Inflammatory macrophage treated with lipopolysaccharide for 4 hours (primary cell): ENCODE measurements at regions not wholly inside any gene's neighbourhood (a gene's known extent, or its start where the extent isn't known, plus 50 kb on each side); places are given as distances from the start of the nearest gene placed in this dataset.
"Not testable (repeated sequence)": the region's sequence is repeated elsewhere in the genome, so short reads cannot be mapped to it uniquely, and the experiment has no call there.

Experiments used
- DNase-seq: peaks from one replicate; pipeline ENCODE4 v3.0.0-alpha.2; 2020

GRCh38 chr20:1747953-1748577, 90.5 kb upstream of the SIRPG start:
- DNase-seq = no peak

- DNase-seq = not testable (repeated sequence)
Observed at GRCh38 chr20:1742049-1742434, 84.5 kb upstream of the SIRPG start.

DNA sequence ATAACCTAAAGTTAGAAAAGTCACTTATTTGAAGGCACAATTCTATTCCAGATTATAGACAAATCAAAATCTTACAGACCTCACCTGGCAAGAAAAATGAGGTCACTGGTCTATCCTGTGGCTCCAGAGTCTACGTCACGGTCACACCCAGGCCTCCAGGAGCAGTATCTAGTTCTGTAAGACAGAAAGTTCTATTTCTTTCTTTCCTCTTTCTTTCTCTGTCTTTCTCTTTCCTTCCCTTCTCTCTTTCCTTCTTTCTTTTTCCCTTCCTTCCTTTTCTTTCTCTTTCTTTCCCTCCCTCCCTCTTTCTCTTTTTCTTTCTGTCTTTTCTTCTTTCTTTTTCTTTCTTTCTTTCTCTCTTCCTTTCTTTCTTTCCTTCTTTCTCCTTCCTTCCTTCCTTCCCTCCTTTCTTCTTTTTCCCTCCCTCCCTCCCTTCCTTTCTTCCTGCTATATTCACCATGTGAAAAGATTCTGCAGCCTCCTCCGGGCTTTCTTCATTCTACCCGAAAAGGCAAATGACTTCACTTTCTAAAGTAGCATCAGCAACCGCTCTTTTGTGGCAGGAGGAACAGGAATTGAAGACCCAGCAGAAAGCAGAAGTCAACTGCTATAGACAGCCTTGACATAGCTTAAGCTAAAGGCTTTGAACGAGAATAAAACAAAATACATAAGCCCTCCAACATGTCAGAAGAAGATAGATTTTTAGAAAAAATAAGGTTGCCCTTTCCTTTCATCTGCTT, 83.9 kb upstream of the SIRPG start:
- DNase-seq = peak; percentile 88

- no peak for DNase-seq
Observed at GRCh38 chr20:1737134-1737533, 79.6 kb upstream of the SIRPG start.

GRCh38 chr20:1735417-1736089, 78.0 kb upstream of the SIRPG start:
- DNase-seq = no peak

- peak; percentile 61 for DNase-seq
Observed at GRCh38 chr20:1734269-1734858, 76.8 kb upstream of the SIRPG start.

GRCh38 chr20:1731828-1732375, 74.3 kb upstream of the SIRPG start:
- not testable (repeated sequence) for DNase-seq

DNA sequence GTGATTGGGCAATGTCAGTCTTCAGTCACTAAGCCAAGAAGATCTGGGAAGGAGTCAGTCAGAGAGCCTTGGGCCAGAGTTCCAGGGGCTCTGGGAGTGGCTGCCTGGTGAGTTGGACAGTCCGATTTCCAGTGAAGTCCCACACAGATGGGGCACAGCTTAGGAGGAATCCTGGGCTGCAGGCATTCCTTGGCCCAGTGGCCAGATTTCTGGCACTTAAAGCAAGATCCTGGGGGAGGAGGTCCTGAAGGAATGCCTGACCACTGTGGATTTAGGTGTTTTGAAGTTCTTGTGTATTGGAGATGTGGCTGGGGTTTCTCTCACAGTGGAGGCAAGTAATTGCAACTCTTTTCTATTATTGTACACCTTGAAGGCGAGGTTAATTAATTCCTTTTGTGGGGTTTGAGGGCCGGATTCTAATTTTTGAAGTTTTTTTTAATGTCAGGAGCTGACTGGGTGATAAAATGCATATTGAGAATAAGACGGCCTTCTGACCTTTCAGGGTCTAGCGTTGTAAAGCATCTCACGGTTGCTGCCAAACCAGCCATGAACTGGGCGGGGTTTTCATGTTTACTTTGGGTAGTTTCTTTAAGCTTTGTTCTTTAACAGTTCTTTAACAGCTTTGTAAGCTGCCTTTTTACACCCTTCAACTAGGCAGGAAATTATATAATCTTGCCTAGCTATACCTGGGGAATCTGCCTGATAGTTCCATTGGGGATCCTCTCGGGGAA, 73.6 kb upstream of the SIRPG start:
- DNase-seq = not testable (repeated sequence)

GRCh38 chr20:1727303-1727702, 69.7 kb upstream of the SIRPG start:
- not testable (repeated sequence) for DNase-seq

- DNase-seq = no peak
Observed at GRCh38 chr20:1724901-1725300, 67.3 kb upstream of the SIRPG start.

- DNase-seq = no peak
Observed at GRCh38 chr20:1722513-1723050, 65.0 kb upstream of the SIRPG start.

DNA sequence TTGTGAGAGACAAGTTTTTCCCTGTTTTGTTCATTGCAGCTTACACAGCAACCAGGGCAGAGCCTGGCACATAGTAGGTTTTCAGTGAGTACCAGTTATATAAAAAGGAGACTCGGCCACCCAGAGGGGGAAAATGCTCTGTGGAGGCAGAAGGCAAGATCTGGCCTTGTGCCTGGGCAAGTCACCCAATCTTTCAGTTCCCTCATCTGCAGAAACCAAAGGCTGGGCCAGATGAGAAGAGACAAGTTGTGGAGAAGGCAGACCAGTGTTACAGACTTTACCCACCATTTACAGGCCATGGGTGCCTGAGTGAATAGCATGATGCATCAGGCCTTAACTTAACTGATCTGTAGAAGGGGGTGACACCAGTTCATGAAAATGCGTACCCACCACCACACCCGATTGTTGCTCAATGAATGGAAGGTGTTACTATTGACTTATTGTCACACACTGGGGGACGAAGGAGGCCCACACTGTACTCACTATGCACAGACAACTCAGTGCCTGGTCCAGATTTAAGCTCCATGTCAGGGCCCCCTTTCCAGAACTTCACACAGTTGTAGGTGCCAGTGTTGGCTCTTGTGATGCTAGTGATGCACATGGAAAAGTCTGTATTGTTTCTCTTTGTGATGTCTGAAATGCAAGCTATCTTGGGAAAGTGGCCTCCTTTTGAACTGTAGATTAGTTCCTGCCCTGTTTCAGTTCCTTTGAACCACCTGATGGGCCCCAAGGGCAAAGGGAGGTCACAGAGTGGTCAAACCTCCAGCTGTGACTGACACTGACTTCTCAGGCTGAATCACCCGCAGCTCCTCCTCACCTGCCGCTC, 64.3 kb upstream of the SIRPG start:
- no peak for DNase-seq

DNA sequence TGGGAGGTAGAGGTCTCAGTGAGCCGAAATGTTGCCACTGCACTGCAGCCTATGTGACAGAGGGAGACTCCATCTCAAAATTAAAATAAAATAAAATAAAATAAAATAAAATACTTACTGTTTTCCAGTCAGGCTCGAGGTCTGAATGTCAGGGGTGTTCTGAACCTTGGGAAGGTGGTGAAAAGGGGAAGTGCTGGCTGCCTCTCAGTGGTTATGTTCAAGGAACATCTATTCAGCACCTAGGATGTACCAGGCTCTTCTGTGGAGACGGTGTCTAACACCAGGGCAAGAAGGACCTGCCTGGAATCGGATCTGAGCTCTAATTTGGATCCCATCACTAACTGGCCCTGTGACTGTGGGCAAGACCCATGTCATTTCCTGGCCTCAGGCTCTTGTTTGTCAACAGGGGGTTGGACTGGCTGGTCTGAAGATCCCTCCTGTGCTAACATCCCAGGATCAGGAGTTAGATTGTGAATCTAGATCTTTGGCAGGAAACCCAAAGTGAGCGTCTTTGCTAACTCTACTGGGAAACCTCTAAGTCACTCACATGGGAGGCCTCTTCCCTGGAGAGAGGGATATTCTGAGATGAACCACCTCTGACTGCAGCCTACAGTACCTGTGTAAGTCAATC, 63.4 kb upstream of the SIRPG start:
- no peak for DNase-seq

DNA sequence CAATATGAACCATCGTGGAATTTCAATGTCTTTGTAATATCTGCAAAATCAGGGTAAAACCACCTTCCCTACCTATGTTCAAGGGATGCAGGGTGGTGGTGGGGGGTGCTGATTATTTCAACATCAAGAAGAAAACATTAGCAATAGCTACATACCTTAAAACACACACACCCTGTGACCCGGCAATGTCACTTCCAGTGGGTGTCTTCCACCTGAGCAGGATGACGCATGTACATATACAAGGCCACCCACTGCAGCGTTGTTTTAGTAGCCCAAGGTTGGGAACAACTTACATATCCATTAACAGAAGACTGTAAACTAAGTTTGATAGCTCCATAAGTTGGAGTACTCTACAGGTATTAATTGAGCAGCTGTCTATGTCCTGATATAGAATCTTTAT, 62.6 kb upstream of the SIRPG start:
- DNase-seq = no peak

DNA sequence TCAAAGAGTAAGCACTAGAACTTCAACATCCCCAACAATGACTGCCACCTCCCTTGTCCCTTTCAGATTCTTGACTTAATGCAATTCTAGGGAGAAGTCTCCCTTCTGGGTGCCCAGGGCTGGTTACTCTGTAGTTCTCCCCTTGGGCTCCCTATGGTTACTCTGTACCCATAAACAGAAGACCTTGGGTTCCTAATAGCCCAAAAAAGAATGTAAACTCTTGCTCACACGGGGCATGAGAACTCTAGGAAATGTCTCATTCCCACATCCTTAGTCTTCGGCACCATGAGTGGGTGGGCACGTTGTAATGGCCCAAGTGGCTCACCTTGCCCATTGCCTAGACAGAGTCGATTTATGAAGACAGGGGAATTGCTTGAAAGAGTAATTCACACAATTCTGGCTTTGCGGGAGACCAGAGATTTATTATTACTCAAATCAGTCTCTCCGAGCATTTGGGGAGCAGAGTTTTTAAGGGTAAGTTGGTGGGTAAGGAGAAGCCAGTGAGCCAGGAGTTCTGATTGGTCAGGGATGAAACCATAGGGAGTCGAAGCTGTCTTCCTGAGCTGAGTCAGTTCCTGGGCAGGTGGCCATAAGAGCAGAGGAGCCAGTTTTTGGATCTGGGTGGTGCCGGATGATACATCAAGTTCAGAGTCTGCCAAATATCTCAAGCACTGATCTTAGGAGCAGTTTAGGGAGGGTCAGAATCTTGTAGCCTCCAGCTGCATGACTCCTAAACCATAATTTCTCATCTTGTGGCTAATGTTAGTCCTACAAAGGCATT, 61.2 kb upstream of the SIRPG start:
- DNase-seq = no peak

DNA sequence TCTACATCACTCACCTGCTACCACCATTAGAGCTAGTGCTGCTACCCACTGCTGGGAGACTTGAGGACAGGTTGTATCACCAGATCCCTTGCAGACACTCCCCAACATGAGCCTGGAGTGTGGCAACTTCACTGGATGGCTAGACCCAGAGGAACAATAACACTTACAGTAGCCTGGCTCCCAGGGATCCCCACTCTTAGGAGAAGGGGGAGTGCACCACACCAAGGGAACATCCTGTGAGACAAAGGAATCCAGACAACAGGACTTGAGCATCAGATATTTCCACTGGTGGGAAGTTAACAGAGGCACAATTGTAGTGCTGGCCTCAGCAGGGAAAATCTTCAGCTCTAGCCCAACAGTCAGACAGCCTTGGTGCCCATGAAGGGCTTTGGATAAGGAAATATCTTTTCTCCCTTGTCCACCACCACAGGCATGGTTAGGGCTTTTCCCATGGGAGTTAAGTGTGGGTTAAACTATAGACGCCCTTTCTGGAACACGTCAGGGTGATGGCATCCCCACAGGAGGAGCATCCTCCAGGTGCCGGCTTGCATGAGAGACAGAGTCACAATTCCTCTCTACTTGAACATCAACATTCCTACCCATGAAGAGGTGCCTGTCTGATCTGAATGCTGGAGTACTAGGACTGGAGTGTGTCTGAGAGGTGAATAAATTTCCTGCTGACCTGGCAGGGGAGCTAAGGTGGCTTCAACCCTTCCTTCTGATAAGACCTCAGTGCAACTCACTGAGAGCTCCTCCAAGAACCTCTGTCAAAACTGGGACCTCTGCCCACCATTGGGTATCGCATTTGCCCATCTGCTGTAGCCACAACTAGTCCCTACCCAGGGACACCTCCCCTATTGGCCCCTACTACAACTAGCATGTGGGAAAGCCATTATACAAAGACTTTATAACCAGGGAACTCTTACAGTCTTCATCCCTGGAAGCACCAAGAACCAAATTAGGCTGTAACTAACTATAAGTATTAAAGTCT, 55.4 kb upstream of the SIRPG start:
- DNase-seq = no peak

DNA sequence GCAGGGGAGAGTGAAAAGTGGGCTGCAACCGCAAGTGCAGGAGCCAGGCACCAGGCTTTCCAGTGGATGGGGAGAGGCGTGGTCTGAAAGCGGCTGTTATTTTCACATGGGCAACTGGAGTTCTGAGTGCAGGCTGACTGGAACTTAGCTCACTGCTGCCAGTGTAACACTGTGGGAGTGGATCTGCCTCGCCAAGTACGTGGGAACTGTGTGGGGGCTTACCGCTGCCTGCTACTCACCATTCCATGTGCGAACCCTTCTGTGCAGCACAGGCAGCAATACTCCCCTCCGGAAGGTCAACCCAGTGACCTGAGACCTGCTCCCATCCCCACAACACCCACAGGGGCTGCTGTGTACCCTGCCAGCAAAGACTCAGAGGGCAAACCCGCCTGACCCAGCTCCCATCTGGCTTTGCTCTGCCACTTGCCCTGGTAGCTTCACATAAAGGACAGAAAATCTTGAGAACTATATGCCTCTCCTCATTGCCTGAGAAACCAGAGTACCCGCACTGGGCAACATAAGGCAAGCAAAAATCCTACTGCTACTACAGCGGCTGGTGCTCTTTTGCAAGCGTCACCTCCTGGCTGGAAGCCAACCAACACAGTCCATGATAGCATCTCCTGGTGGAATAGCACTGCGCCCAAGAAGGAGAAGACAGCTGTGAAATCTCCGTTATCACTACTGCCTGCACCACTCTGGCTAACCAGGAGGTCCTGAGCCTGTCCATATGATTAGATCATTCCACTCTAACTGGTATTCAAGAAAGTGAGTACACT, 54.4 kb upstream of the SIRPG start:
- no peak for DNase-seq

GRCh38 chr20:1711266-1711665, 53.7 kb upstream of the SIRPG start:
- no peak for DNase-seq
